SK-N-SH (cell line): ENCODE measurements at regions not wholly inside any gene's neighbourhood (a gene's known extent, or its start where the extent isn't known, plus 50 kb on each side); places are given as distances from the start of the nearest gene placed in this dataset.

ENCODE experiments used
- CTCF ChIA-PET: fragments of 300-600, 350-600 bp; formaldehyde crosslinking; extraction: SDS; loops from one replicate; lab custom pipeline; 2021; lab: Yijun Ruan, JAX
- POLR2A ChIA-PET: fragments of 350-600 bp; sonication (Branson Sonifier 250); formaldehyde crosslinking; extraction: SDS; loops from one replicate; lab custom pipeline; 2020; ENCODE audit warnings: antibody characterized with exemption, inconsistent platforms; lab: Yijun Ruan, JAX
- DNase-seq: peaks from one replicate; pipeline ENCODE4 v3.0.0; 2012
- H2AFZ ChIP-seq: fragments of 200-600 bp; sonication (generic); 2 replicates; pipeline ENCODE4 v1.8.1; 2016; ENCODE audit warnings: antibody characterized with exemption, mild to moderate bottlenecking, low read depth
- H3F3A ChIP-seq: fragments of 200-600 bp; sonication (generic); replicated peaks from 2 replicates; pipeline ENCODE3; 2016; ENCODE audit warnings: antibody characterized with exemption, mild to moderate bottlenecking; ENCODE audit not compliant: insufficient read depth
- H3K27ac ChIP-seq, 2 experiments: fragments of 200-500 bp in 1 of 2; fragments of 200-600 bp in 1 of 2; sonication (Bioruptor generic) in 1 of 2; sonication (generic), shearing (Covaris generic) in 1 of 2; 2 replicates each; pipeline versions ENCODE4 v1.5.1 to v1.6.1; 2014 to 2016; ENCODE audit warnings: low read depth in 2 of 2, inconsistent platforms in 1 of 2, low read length in 1 of 2, mild to moderate bottlenecking in 1 of 2, mixed read lengths in 1 of 2
- H3K27me3 ChIP-seq: fragments of 200-600 bp; sonication (generic), shearing (Covaris generic); 2 replicates; pipeline ENCODE4 v1.6.1; 2016; ENCODE audit warnings: mixed run types; ENCODE audit not compliant: insufficient read depth
- H3K36me3 ChIP-seq, 2 experiments: fragments of 200-500 bp in 1 of 2; fragments of 200-600 bp in 1 of 2; sonication (Bioruptor generic) in 1 of 2; sonication (generic) in 1 of 2; replicated peaks in 1 of 2; 2 replicates each; pipeline versions ENCODE3 to v1.5.1; 2014 to 2016; ENCODE audit warnings: low read length in 1 of 2, mild to moderate bottlenecking in 1 of 2; ENCODE audit not compliant: insufficient read depth in 2 of 2, control insufficient read depth in 1 of 2
- H3K4me1 ChIP-seq, 2 experiments: fragments of 200-500 bp in 1 of 2; fragments of 200-600 bp in 1 of 2; sonication (Bioruptor generic) in 1 of 2; sonication (generic), shearing (Covaris generic) in 1 of 2; 2 replicates each; pipeline versions ENCODE4 v1.5.1 to v1.6.1; 2014 to 2016; ENCODE audit warnings: low read depth in 1 of 2, low read length in 1 of 2, mixed run types in 1 of 2; ENCODE audit not compliant: insufficient read depth in 2 of 2, control insufficient read depth in 1 of 2
- H3K4me2 ChIP-seq: fragments of 200-600 bp; sonication (generic), shearing (Covaris generic); 2 replicates; pipeline ENCODE4 v1.6.1; 2017; ENCODE audit warnings: mixed run types
- H3K4me3 ChIP-seq, 2 experiments: fragments of 200-500 bp in 1 of 2; fragments of 200-600 bp in 1 of 2; sonication (Bioruptor generic) in 1 of 2; sonication (generic), shearing (Covaris generic) in 1 of 2; 2 replicates each; pipeline versions ENCODE4 v1.5.1 to v1.8.1; 2014 to 2016; ENCODE audit warnings: low read depth in 2 of 2, inconsistent platforms in 1 of 2, low read length in 1 of 2, mild to moderate bottlenecking in 1 of 2, mixed read lengths in 1 of 2, moderate library complexity in 1 of 2
- H3K79me2 ChIP-seq: fragments of 200-600 bp; sonication (generic); 2 replicates; pipeline ENCODE4 v1.8.1; 2017; ENCODE audit warnings: mild to moderate bottlenecking; ENCODE audit not compliant: insufficient read depth
- H3K9ac ChIP-seq: fragments of 200-600 bp; sonication (generic); 2 replicates; pipeline ENCODE4 v1.6.1; 2017; ENCODE audit warnings: mixed run types
- H3K9me2 ChIP-seq: fragments of 200-600 bp; sonication (generic); 2 replicates; pipeline ENCODE4 v1.6.1; 2017; ENCODE audit warnings: mixed run types
- H3K9me3 ChIP-seq: fragments of 200-600 bp; sonication (generic); 2 replicates; pipeline ENCODE4 v1.6.1; 2017; ENCODE audit warnings: mixed run types, mild to moderate bottlenecking, moderate library complexity
- H4K20me1 ChIP-seq: fragments of 200-600 bp; sonication (generic); 2 replicates; pipeline ENCODE4 v1.6.1; 2017; ENCODE audit warnings: mild to moderate bottlenecking, mixed run types; ENCODE audit not compliant: insufficient read depth
- EP300 ChIP-seq, 2 experiments: IDR thresholded peaks; 2 replicates each; pipeline versions ENCODE4 v1.4.0 to v1.6.1; 2012; ENCODE audit warnings: borderline replicate concordance in 1 of 2, low read depth in 1 of 2, low read length in 1 of 2
- FOSL2 ChIP-seq: IDR thresholded peaks from 2 replicates; pipeline ENCODE4 v1.4.0; 2012; ENCODE audit warnings: low read depth, mild to moderate bottlenecking, moderate library complexity, borderline replicate concordance
- GABPA ChIP-seq: IDR thresholded peaks from 2 replicates; pipeline ENCODE4 v1.4.0; 2012; ENCODE audit warnings: low read depth, mild to moderate bottlenecking
- IRF3 ChIP-seq: fragments of 150-350 bp; IDR thresholded peaks from 2 replicates; pipeline ENCODE4 v1.6.1; 2016; ENCODE audit warnings: mild to moderate bottlenecking, low read depth, low read length
- JUND ChIP-seq: IDR thresholded peaks from 2 replicates; pipeline ENCODE4 v1.4.0; 2012
- MEF2A ChIP-seq: IDR thresholded peaks from 2 replicates; pipeline ENCODE4 v1.4.0; 2012; ENCODE audit warnings: low read depth, borderline replicate concordance
- MXI1 ChIP-seq: IDR thresholded peaks from 2 replicates; pipeline ENCODE4 v1.6.1; 2012; ENCODE audit warnings: mild to moderate bottlenecking, low read depth, low read length, improper control_type of control experiment
- NRF1 ChIP-seq: IDR thresholded peaks from 2 replicates; pipeline ENCODE4 v1.6.1; 2012; ENCODE audit warnings: low read depth, mild to moderate bottlenecking, low read length
- POLR2AphosphoS5 ChIP-seq: IDR thresholded peaks from 2 replicates; pipeline ENCODE4 v1.6.1; 2012; ENCODE audit warnings: low read depth, low read length
- RCOR1 ChIP-seq: fragments of 150-350 bp; IDR thresholded peaks from 2 replicates; pipeline ENCODE4 v1.6.1; 2017; ENCODE audit warnings: antibody characterized with exemption, low read length
- REST ChIP-seq: IDR thresholded peaks from 2 replicates; pipeline ENCODE4 v1.6.1; 2012; ENCODE audit warnings: mild to moderate bottlenecking, low read depth, low read length, moderate library complexity
- RFX5 ChIP-seq: IDR thresholded peaks from 2 replicates; pipeline ENCODE4 v1.6.1; 2012; ENCODE audit warnings: mild to moderate bottlenecking, improper control_type of control experiment, low read length
- TAF1 ChIP-seq: IDR thresholded peaks from 2 replicates; pipeline ENCODE4 v1.6.1; 2012; ENCODE audit warnings: low read depth, mild to moderate bottlenecking, low read length, moderate library complexity, borderline replicate concordance
- USF1 ChIP-seq: IDR thresholded peaks from 2 replicates; pipeline ENCODE4 v1.4.0; 2012; ENCODE audit warnings: low read depth, borderline replicate concordance
- WGBS: methylation state at CpG from one replicate; pipeline ENCODE4 v1.1.6; 2017; ENCODE audit warnings: low lambda C conversion rate; 5-methylcytosine and 5-hydroxymethylcytosine counted together
- TF ChIP-seq, protein P1 (sequence below): fragments of 200-600 bp; sonication (generic); IDR thresholded peaks from 2 replicates; pipeline ENCODE4 v1.6.1; 2017; ENCODE audit warnings: antibody characterized with exemption, mild to moderate bottlenecking, moderate library complexity

DNA sequence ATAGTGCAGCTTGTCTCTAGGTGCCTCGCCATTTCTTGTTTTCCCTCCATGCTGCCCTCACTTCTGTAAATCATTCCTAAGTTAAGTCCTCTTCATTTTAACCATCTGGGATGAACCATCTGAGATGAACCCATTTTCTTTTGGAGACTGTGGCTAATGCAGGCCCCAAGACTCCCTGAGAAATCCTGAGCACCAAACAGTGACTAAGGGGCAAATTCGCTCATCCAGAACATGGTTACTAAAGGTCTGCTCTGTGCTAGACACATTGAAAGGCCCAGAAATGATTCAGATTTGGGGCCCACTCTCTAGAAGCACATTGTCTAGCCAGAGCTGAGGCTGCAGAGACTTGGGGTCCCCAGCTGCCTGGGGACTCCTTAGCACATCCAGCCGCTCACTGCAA lies 151.9 kb upstream of the CTTNBP2NL start (continued):
- TF ChIP-seq RCOR1: no peak
- no peak for TF ChIP-seq GABPA
- TF ChIP-seq MXI1: no peak

DNA sequence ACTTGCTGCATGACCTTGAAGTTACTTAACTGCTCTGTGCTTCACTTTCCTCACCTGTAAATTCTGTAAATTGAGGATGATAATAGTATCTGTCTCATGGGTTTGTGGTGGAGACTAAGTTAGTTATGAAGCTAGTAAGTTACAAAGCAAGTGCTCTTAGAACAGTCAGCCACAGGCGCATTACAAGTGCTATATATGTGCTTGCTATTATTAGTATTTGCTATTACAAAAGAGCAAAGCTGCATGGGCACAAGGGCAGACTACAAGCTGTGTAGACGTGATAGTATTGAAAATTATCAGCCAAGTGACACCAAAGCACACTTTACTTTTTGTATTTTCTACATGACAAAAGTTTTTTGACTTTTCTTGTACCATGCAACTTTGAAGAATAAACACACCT lies 150.9 kb upstream of the CTTNBP2NL start:
- TF ChIP-seq JUND (no peak), NRF1 (no peak), MEF2A (no peak), REST (no peak), FOSL2 (no peak), POLR2AphosphoS5 (no peak), USF1 (no peak), GABPA (no peak), IRF3 (no peak), EP300 (IDR thresholded peaks at IDR 0.05; ENCODE audit: borderline replicate concordance in 1 of 2, low read depth in 1 of 2, low read length in 1 of 2) (no peak), RFX5 (no peak), RCOR1 (no peak), TAF1 (no peak)
- TF ChIP-seq, protein P1, sequence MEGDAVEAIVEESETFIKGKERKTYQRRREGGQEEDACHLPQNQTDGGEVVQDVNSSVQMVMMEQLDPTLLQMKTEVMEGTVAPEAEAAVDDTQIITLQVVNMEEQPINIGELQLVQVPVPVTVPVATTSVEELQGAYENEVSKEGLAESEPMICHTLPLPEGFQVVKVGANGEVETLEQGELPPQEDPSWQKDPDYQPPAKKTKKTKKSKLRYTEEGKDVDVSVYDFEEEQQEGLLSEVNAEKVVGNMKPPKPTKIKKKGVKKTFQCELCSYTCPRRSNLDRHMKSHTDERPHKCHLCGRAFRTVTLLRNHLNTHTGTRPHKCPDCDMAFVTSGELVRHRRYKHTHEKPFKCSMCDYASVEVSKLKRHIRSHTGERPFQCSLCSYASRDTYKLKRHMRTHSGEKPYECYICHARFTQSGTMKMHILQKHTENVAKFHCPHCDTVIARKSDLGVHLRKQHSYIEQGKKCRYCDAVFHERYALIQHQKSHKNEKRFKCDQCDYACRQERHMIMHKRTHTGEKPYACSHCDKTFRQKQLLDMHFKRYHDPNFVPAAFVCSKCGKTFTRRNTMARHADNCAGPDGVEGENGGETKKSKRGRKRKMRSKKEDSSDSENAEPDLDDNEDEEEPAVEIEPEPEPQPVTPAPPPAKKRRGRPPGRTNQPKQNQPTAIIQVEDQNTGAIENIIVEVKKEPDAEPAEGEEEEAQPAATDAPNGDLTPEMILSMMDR: no peak
- H3K79me2 ChIP-seq: no peaks in the 10 kb centered on the region
- no peaks in the 10 kb centered on the region for H4K20me1 ChIP-seq
- no peaks in the 10 kb centered on the region for H3K36me3 ChIP-seq
- H3K9ac ChIP-seq: no peak overlapping the region
- H3K27me3 ChIP-seq: peaks cover 6% of the 10 kb centered on the region; the same call in 1 of the 2 replicates
- H3K4me1 ChIP-seq: no peaks in the 10 kb centered on the region
- ChIA-PET POLR2A (no interaction called here), CTCF (interaction anchor here (1.0 to 2.0 kb wide), 2 partner anchors 14 to 53 kb away, joined by 3 to 5 read pairs; no protein-coding TSS in a partner anchor)
- no peak for DNase-seq
- H3K9me2 ChIP-seq: no peaks in the 10 kb centered on the region
- H2AFZ ChIP-seq: no peak overlapping the region
- H3K9me3 ChIP-seq: no peaks in the 10 kb centered on the region
- H3F3A ChIP-seq: no peaks in the 10 kb centered on the region
- 17% methylated on average over 2 of the region's 2 CpGs for WGBS
- no peak overlapping the region for H3K4me2 ChIP-seq
- H3K4me3 ChIP-seq: no peak overlapping the region
- H3K27ac ChIP-seq: no peak overlapping the region
